Osteocyte (in vitro differentiated cells): ENCODE measurements at regions not wholly inside any gene's neighbourhood (a gene's known extent, or its start where the extent isn't known, plus 50 kb on each side); places are given as distances from the start of the nearest gene placed in this dataset.

ENCODE experiments used
- DNase-seq: peaks from one replicate; pipeline ENCODE4 v3.0.0; 2021; ENCODE audit warnings: mixed read lengths; ENCODE audit not compliant: unreplicated experiment; ENCODE audit errors: extremely low spot score
- H3K27ac Mint-ChIP-seq: one replicate; pipeline ENCODE4 v1.8.0; 2021; ENCODE audit warnings: mild to moderate bottlenecking, mixed read lengths; ENCODE audit not compliant: unreplicated experiment
- H3K27me3 Mint-ChIP-seq: one replicate; pipeline ENCODE4 v1.8.0; 2021; ENCODE audit warnings: mixed read lengths; ENCODE audit not compliant: unreplicated experiment
- H3K36me3 Mint-ChIP-seq: one replicate; pipeline ENCODE4 v1.8.0; 2021; ENCODE audit warnings: mixed read lengths; ENCODE audit not compliant: unreplicated experiment
- H3K4me1 Mint-ChIP-seq: one replicate; pipeline ENCODE4 v1.8.0; 2021; ENCODE audit warnings: mixed read lengths; ENCODE audit not compliant: unreplicated experiment
- H3K4me3 Mint-ChIP-seq: one replicate; pipeline ENCODE4 v1.8.0; 2021; ENCODE audit warnings: mild to moderate bottlenecking, moderate library complexity, mixed read lengths; ENCODE audit not compliant: unreplicated experiment
- H3K9me3 Mint-ChIP-seq: one replicate; pipeline ENCODE4 v1.8.0; 2021; ENCODE audit warnings: mixed read lengths; ENCODE audit not compliant: unreplicated experiment
- CTCF ChIP-seq: fragments of 200-600 bp; sonication (generic); IDR thresholded peaks from 2 replicates; pipeline ENCODE4 v1.5.0; 2021; ENCODE audit warnings: antibody characterized with exemption, mild to moderate bottlenecking, moderate library complexity

GRCh38 chr21:19246018-19246417, 842.4 kb upstream of the TMPRSS15 start:
- Mint-ChIP-seq H3K36me3 (no peaks in the 10 kb centered on the region), H3K27ac (no peak overlapping the region), H3K4me1 (no peaks in the 10 kb centered on the region), H3K27me3 (no peaks in the 10 kb centered on the region), H3K4me3 (no peak overlapping the region), H3K9me3 (peaks cover 19% of the 10 kb centered on the region)
- DNase-seq: no peak
- TF ChIP-seq CTCF: no peak

DNA sequence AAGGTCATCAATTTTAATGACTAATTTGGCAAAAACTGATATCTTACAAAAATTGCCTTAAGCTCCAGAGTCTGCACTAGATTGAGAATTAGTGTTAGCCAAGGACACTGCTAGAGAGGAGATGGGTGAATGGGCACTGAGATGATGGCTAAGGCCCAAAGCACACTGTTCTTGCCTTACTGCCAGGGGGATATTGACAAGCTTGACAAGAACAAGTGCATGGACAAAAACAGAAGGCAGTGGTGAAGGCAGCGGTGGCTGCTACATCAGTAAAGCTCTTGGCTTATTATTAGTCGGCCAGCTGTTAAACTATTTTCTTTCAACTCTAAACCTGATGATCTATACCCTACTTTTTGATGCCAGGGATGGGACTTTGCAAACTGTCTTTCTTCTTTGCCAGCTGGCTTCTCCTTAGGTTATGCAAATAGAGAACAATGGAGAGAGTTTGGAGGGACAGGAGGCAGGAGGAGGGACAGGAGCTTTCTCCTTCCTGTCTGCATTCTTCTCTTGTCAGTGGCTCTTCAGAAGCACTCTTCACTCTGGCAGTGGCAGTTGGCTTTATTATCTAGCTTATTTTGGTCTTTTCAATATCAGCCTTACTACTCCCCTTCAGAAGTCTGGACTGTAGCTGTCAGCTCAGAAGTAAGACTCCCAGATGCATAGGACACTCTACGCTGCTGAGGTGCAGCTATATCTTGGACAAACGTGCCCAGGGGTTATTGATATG, 853.5 kb upstream of the TMPRSS15 start:
- Mint-ChIP-seq H3K27me3 (peaks cover 3% of the 10 kb centered on the region), H3K36me3 (no peaks in the 10 kb centered on the region), H3K4me3 (no peak overlapping the region), H3K4me1 (no peaks in the 10 kb centered on the region), H3K27ac (no peak overlapping the region), H3K9me3 (no peaks in the 10 kb centered on the region)
- no peak for TF ChIP-seq CTCF
- no peak for DNase-seq

GRCh38 chr21:19261731-19262376, 858.3 kb upstream of the TMPRSS15 start:
- H3K27me3 Mint-ChIP-seq: no peaks in the 10 kb centered on the region
- no peaks in the 10 kb centered on the region for H3K36me3 Mint-ChIP-seq
- no peak for DNase-seq
- peaks cover 8% of the 10 kb centered on the region for H3K4me1 Mint-ChIP-seq
- TF ChIP-seq CTCF: no peak
- H3K27ac Mint-ChIP-seq: no peak overlapping the region
- H3K4me3 Mint-ChIP-seq: no peak overlapping the region
- H3K9me3 Mint-ChIP-seq: no peaks in the 10 kb centered on the region

DNA sequence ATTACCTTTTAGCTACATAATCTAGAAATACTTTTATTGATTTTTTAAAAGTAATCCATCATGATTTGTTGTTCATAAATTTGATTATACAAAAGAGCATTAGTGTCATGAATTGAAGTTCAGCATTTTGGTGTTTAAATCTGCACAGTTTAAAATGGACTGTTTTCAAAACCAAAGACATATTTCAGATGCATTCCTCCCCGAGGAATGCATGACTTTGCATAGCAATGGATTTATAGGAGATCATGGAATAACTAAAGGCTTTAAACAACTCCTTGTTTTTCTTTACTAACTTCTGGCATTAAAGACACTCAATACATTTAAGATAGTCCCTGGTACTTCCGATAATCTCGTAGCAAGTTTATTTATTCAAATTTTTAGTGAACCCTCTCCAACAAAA, 863.1 kb upstream of the TMPRSS15 start:
- Mint-ChIP-seq H3K27ac (no peak overlapping the region), H3K36me3 (no peaks in the 10 kb centered on the region), H3K27me3 (no peaks in the 10 kb centered on the region), H3K4me3 (no peak overlapping the region), H3K9me3 (no peaks in the 10 kb centered on the region), H3K4me1 (peaks cover 11% of the 10 kb centered on the region)
- no peak for DNase-seq
- TF ChIP-seq CTCF: no peak

GRCh38 chr21:19268686-19269085, 865.1 kb upstream of the TMPRSS15 start:
- peaks cover 11% of the 10 kb centered on the region for H3K4me1 Mint-ChIP-seq
- DNase-seq: no peak
- H3K36me3 Mint-ChIP-seq: no peaks in the 10 kb centered on the region
- H3K9me3 Mint-ChIP-seq: no peaks in the 10 kb centered on the region
- H3K27me3 Mint-ChIP-seq: no peaks in the 10 kb centered on the region
- no peak overlapping the region for H3K27ac Mint-ChIP-seq
- no peak overlapping the region for H3K4me3 Mint-ChIP-seq
- TF ChIP-seq CTCF: no peak
